HG02885 (cell line): ENCODE measurements at regions not wholly inside any gene's neighbourhood (a gene's known extent, or its start where the extent isn't known, plus 50 kb on each side); places are given as distances from the start of the nearest gene placed in this dataset.

Experiments
- ATAC-seq: cut with Tn5 transposase; IDR thresholded peaks from one replicate; pipeline ENCODE4 v1.9.1; 2021; ENCODE audit warnings: mild to moderate bottlenecking; ENCODE audit not compliant: unreplicated experiment, poor library complexity

DNA sequence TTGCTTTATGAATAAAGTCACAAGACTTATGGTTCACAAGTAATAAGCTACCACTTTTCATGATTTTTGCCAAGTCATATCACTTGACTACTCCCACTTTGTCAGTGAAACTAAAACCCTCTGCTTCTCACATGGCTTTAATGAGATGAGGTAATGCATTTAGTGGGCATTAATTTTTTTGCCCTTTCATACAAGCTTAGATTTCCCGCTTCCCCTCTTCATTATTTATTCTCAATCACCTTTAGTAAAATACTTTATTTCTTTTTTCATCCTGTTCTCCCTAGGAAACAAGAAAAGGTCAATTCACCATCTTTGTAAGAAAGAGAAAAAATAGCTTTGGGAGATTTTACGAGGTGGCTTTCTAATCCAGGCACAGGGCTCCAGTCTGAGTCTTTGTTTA, 109.6 kb upstream of the STARD3NL start:
- ATAC-seq, result no peak

DNA sequence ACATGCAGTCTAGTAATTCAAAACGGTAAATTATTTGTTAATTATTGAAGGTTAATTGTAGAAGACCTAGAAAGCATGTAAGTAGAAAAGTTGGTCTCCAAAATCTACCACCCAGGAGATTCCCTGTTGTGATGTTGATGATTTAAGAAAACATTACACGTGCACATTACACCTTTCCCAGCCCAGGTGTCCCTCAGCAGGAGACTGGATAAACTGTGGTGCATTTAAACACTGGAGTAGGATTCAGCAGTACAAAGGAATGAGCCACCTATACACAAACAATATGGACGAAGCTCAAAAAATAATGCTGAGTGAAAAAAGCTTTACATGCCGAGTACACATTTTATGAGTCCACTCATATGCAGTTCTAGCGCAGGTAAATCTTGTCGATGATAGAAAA, 109.0 kb upstream of the STARD3NL start:
- ATAC-seq, result no peak

DNA sequence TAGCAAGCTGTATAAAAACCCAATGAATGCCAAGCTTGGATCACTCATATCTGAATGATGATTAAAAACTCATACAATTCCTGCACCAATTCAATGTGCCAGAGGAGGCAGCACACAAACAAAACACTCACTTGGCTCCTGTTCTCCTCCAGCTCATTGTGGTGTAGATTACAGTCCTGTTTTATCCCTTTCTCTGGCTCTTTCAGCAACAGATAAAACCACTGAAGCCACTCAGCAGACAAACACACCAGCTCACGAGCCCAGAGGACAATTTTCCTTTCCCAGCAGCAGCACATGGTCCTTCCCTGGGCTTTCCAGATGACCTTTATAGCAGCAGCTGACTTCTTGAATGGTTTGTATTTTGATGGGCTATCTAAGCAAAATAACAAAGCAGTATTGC, 107.3 kb upstream of the STARD3NL start:
- no peak for ATAC-seq

DNA sequence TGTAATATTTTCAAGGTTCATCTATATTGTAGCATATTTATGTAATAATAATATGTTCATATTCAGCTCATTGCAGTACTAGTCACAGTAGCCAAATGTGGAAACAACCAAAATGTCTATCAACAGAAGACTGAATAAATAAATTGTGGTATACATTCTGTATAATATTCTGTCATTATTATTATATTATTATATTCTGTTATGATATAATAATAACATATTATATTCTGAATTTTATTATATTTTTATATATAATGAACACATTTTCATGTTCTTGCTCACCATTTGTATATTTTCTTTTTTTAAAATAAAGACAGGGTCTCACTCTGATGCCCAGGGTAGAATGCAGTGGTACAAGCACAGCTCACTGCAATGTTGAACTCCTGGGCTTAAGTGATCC, 91.2 kb upstream of the STARD3NL start:
- ATAC-seq, result no peak

DNA sequence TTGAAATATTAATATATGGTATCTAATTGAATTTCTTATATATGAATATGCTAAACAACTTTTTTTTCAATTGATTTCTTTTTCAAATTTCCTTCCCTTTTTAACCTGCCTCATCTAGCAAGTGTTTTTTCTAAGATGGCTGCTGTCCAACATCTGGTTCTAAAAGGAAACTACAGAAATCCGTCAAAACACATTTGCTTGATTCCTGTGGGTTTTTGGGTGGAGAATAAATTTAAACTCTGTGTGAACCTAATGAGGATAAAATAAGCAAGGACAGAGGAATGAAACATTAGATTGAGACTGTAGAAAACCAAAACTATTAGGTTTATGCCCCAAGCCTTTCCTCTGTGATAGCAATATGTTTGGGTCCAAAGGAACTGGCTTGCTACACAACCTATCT, 75.5 kb upstream of the STARD3NL start:
- ATAC-seq, result no peak

DNA sequence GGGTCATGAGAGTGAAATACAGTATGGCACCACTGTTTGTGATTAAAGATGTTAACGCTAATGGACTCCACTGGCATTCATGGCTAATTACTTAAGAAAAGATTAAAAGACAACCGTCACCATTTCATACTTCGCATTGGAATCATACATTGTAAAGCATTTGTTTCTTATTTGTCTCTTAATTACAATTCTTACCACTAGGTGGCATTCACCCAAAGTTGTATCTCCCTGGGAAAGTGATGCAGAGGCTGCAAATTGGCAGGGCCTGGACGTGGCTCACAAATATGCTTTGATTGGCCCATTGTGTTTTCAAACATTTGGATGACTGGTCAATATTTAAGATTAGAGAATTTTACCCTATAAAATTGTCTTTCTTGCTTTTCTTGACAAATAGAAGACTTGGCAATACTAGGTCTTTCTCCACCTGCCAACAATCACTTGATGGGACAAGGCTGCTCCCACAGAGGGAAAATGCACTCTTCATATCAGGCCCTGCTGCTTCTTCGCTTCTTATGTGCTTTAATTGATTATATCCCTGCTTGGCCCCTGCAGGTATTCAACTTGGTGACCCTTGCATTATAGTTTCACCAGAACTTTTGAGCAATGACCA, 72.1 kb upstream of the STARD3NL start:
- ATAC-seq, result peak; percentile 77

DNA sequence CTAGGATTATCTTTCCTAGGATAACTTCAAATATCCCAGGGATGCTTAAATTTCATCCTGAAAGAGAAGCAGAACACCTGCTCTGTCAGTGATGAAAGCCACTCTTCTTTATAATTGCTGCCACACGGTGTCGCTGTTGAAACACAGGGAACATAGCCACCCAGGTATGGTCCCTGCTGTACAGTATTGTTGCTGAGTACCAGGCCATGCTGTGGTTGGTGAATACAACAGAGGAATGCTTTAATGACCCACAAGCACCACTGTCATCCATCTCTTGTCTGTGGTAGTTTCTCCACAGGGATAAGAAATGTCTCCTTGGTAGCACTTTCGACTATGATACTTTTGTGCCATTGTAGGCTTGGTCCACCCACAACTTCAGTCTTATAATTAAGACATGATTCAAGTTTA, 70.6 kb upstream of the STARD3NL start:
- ATAC-seq, result peak; percentile 89

DNA sequence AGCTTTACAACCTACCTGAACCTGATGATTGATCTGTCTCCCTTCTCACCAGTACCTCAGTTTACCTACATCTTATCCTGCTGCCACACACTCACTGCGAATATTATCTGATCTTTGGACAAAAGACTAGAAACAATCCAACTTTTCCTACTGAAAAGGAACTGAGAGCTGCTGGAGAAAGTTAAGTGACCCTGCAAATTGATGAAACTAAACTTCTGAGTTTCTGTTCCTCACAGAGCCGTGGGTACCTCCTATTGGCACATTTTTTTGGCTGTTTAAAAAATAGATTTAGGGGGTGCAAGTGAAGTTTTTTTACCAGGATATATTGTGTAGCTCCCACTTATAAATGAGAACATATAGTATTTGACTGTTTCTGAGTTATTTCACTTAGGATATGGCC, 66.0 kb upstream of the STARD3NL start:
- no peak for ATAC-seq

DNA sequence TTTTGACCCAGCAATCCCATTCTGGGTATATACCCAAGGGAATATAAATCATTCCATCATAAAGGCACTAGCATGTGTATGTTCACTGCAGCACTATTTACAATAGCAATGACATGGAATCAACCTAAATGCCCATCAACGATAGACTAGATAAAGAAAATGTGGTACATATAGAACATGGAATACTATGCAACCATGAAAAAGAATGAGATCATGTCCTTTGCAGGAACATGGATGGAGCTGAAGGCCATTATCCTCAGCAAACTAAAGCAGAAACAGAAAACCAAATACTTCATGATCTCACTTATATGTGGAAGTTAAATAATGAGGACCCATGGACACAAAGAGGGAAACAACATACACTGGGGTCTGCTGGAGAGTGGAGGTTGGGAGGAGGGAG, 58.0 kb upstream of the STARD3NL start:
- no peak for ATAC-seq

DNA sequence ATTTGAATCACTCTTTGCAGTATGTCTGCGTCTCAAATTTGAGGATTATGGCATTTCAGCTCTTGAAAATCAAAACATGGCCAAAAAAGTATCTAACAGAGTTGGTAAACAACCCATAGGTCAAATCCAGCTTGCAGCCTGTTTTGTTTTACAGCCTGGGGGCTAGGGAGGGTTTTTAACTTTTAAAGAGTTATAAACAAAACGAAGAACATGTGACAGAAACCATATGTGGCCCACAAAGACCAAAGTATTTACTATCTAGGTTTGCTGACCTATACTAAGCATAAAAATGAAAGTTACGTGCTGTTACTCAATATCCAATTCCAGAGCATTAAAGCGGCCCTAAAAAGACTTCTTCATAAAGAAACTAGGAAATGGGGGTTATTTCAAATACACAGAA, 55.5 kb upstream of the STARD3NL start:
- no peak for ATAC-seq

DNA sequence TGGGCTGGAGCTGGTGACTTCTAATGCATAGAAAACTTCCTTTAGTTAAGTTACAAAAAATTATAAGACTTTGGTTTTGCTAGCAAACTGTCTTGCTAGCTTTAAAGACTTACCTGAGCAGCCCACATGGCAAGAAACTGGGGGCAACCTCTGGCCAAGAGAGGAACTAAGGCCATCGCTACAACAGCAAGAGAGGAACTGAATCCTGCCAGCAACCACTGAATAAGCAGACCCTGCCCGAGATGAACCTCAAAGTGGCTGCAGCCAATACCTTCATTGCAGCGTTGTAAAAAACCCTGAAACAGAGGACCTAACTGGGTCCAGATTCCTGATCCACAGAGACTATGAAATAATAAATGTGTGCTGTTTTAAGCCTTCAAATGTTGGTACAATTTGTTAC, 54.6 kb upstream of the STARD3NL start:
- no peak for ATAC-seq

DNA sequence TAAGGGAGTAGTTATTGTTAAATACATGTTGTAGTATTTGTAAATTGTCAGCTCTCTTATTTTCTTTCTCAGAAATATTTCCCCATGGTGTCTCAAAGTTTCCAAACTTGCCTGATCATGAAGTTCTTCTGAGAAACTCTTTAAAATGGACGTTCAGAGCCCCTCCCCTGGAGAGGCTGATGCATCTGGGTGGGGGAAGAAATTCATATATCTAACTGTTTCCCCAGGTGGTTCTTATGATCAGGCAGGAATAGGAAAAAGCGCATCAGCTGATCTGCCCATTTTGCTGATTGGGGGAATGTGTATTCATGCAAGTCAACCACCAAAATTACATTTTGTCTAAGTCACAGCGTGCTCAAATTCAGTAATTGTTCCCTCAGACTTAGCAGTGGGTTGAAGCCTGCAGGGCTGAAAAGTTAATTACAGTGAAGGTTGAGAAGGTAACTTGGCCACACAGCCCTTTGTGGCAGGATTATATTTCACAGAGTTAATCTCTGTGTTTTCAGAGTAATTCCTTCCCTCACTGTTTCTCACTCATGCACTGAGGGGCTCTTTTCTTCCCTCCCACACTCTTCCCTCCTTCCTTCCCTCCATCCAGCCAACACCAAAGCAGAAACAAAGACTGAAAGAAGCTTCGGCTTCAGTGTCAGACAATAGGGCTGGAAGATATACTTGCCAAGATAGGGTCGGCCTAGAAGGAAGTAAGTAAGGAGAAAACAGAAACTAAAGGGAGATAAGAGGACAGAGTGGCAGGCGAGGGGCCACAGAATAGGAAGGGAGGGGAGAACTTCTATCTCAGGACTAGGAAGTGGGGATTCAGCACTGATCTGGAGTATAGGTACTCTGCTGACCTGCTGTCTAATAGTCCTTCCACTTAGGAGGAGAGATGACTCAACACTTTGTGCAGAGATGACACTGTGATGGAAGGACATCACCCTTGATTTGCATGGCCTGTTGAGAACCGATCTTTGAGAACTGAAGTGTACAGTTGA, 50.5 kb upstream of the STARD3NL start:
- peak; percentile 71 for ATAC-seq
